HepG2 (cell line): ENCODE measurements at regions not wholly inside any gene's neighbourhood (a gene's known extent, or its start where the extent isn't known, plus 50 kb on each side); places are given as distances from the start of the nearest gene placed in this dataset.

Experiments
- AHR ChIP-seq: IDR thresholded peaks from 2 replicates; pipeline ENCODE4 v1.6.1; 2018; ENCODE audit warnings: missing genetic modification reagents, missing compliant biosample characterization
- ARNT2 ChIP-seq: sonication (generic); formaldehyde crosslinking; IDR thresholded peaks from 2 replicates; pipeline ENCODE4 v1.8.0; 2022; ENCODE audit warnings: mild to moderate bottlenecking, low read depth, missing genetic modification reagents, moderate library complexity
- CEBPB ChIP-seq: IDR thresholded peaks from 2 replicates; pipeline ENCODE4 v1.6.1; 2011; ENCODE audit warnings: low read depth, low read length, improper control_type of control experiment, borderline replicate concordance
- DNMT1 ChIP-seq: sonication (generic); formaldehyde crosslinking; IDR thresholded peaks from 2 replicates; pipeline ENCODE4 v1.5.1; 2020; ENCODE audit warnings: mild to moderate bottlenecking, missing genetic modification reagents
- EP300 ChIP-seq, 3 experiments: sonication (generic) in 1 of 3; formaldehyde crosslinking in 1 of 3; IDR thresholded peaks; 2 replicates each; pipeline versions ENCODE4 v1.5.1 to v1.6.1; 2011 to 2020; ENCODE audit warnings: low read depth in 2 of 3, low read length in 2 of 3, borderline replicate concordance in 1 of 3, improper control_type of control experiment in 1 of 3, mild to moderate bottlenecking in 1 of 3, missing genetic modification reagents in 1 of 3, moderate library complexity in 1 of 3
- MXI1 ChIP-seq: IDR thresholded peaks from 3 replicates; pipeline ENCODE4 v1.6.1; 2012; ENCODE audit warnings: low read depth, low read length, inconsistent platforms, borderline replicate concordance
- SIN3A ChIP-seq: IDR thresholded peaks from 2 replicates; pipeline ENCODE4 v1.6.1; 2011; ENCODE audit warnings: low read depth, mild to moderate bottlenecking, control low read depth, low read length, borderline replicate concordance
- TRIM24 ChIP-seq: sonication (generic); formaldehyde crosslinking; IDR thresholded peaks from 2 replicates; pipeline ENCODE4 v1.8.0; 2022; ENCODE audit warnings: mild to moderate bottlenecking, missing genetic modification reagents
- ZNF549 ChIP-seq: sonication (generic); formaldehyde crosslinking; IDR thresholded peaks from 2 replicates; pipeline ENCODE4 v1.5.0; 2020; ENCODE audit warnings: missing genetic modification reagents
- ZNF598 ChIP-seq: sonication (generic); formaldehyde crosslinking; IDR thresholded peaks from 2 replicates; pipeline ENCODE4 v1.5.1; 2020; ENCODE audit warnings: mild to moderate bottlenecking, missing genetic modification reagents, borderline replicate concordance
- TF ChIP-seq, protein P1 (sequence below): sonication (generic); formaldehyde crosslinking; IDR thresholded peaks from 2 replicates; pipeline ENCODE4 v1.4.0; 2020; ENCODE audit warnings: missing genetic modification reagents

DNA sequence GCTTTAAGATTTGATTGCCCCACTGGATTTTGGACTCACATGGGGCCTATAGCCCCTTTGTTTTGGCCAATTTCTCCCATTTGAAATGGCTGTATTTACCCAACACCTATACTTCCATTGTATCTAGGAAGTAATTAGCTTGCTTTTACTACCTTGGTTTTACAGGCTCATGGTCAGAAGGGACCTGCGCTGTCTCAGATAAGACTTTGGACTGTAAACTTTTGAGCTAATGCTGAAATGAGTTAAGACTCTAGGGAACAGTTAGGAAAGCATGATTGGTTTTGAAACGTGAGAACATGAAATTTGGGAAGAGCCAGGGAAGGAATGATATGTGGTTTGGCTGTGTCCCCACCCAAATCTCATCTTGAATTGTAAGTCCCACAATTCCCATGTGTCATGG lies 419.0 kb upstream of the TMPO start:
- no peak for TF ChIP-seq CEBPB
- TF ChIP-seq ZNF598 (CRISPR knock-in tag), result no peak
- TF ChIP-seq TRIM24 (CRISPR knock-in tag), result no peak
- TF ChIP-seq ARNT2 (CRISPR knock-in tag), result no peak
- TF ChIP-seq MXI1, result no peak
- no peak for TF ChIP-seq ZNF549 (CRISPR knock-in tag)
- TF ChIP-seq, protein P1, sequence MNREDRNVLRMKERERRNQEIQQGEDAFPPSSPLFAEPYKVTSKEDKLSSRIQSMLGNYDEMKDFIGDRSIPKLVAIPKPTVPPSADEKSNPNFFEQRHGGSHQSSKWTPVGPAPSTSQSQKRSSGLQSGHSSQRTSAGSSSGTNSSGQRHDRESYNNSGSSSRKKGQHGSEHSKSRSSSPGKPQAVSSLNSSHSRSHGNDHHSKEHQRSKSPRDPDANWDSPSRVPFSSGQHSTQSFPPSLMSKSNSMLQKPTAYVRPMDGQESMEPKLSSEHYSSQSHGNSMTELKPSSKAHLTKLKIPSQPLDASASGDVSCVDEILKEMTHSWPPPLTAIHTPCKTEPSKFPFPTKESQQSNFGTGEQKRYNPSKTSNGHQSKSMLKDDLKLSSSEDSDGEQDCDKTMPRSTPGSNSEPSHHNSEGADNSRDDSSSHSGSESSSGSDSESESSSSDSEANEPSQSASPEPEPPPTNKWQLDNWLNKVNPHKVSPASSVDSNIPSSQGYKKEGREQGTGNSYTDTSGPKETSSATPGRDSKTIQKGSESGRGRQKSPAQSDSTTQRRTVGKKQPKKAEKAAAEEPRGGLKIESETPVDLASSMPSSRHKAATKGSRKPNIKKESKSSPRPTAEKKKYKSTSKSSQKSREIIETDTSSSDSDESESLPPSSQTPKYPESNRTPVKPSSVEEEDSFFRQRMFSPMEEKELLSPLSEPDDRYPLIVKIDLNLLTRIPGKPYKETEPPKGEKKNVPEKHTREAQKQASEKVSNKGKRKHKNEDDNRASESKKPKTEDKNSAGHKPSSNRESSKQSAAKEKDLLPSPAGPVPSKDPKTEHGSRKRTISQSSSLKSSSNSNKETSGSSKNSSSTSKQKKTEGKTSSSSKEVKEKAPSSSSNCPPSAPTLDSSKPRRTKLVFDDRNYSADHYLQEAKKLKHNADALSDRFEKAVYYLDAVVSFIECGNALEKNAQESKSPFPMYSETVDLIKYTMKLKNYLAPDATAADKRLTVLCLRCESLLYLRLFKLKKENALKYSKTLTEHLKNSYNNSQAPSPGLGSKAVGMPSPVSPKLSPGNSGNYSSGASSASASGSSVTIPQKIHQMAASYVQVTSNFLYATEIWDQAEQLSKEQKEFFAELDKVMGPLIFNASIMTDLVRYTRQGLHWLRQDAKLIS (CRISPR knock-in tag), result no peak
- TF ChIP-seq SIN3A, result no peak
- TF ChIP-seq AHR (CRISPR knock-in tag), result no peak
- TF ChIP-seq EP300 (IDR thresholded peaks at IDR 0.05; ENCODE audit: low read depth in 2 of 2, low read length in 2 of 2), result no peak
- no peak for TF ChIP-seq EP300 (CRISPR knock-in tag; IDR thresholded peaks at IDR 0.05; ENCODE audit: borderline replicate concordance)
- no peak for TF ChIP-seq DNMT1 (CRISPR knock-in tag)
